ENCODE measurements at regions not wholly inside any gene's neighbourhood (a gene's known extent, or its start where the extent isn't known, plus 50 kb on each side); places are given as distances from the start of the nearest gene placed in this dataset.

DNA sequence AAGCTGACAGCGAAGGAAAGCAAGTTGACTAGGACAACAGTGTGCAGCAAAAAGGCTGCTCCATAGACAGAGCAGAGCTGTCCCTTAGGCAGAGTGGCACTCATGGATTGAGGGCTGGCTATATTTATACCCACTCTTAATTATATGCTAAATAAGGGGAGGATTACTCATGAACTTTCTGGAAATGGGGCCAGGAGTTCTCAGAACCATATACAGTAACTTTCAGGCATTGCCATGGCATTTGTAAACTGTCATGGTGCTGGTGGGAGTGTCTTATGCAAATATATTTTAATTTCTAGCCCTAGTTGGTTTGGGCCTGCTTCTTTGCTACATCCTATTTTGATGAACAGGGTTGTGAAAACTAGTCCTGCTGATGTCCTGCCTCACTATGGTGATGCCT lies 279.5 kb upstream of the MGAT5 start:
- TF ChIP-seq, protein P1, sequence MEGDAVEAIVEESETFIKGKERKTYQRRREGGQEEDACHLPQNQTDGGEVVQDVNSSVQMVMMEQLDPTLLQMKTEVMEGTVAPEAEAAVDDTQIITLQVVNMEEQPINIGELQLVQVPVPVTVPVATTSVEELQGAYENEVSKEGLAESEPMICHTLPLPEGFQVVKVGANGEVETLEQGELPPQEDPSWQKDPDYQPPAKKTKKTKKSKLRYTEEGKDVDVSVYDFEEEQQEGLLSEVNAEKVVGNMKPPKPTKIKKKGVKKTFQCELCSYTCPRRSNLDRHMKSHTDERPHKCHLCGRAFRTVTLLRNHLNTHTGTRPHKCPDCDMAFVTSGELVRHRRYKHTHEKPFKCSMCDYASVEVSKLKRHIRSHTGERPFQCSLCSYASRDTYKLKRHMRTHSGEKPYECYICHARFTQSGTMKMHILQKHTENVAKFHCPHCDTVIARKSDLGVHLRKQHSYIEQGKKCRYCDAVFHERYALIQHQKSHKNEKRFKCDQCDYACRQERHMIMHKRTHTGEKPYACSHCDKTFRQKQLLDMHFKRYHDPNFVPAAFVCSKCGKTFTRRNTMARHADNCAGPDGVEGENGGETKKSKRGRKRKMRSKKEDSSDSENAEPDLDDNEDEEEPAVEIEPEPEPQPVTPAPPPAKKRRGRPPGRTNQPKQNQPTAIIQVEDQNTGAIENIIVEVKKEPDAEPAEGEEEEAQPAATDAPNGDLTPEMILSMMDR (IDR thresholded peaks at IDR 0.05; ENCODE audit: poor library complexity, severe bottlenecking): no peak
- TF ChIP-seq, protein P2, sequence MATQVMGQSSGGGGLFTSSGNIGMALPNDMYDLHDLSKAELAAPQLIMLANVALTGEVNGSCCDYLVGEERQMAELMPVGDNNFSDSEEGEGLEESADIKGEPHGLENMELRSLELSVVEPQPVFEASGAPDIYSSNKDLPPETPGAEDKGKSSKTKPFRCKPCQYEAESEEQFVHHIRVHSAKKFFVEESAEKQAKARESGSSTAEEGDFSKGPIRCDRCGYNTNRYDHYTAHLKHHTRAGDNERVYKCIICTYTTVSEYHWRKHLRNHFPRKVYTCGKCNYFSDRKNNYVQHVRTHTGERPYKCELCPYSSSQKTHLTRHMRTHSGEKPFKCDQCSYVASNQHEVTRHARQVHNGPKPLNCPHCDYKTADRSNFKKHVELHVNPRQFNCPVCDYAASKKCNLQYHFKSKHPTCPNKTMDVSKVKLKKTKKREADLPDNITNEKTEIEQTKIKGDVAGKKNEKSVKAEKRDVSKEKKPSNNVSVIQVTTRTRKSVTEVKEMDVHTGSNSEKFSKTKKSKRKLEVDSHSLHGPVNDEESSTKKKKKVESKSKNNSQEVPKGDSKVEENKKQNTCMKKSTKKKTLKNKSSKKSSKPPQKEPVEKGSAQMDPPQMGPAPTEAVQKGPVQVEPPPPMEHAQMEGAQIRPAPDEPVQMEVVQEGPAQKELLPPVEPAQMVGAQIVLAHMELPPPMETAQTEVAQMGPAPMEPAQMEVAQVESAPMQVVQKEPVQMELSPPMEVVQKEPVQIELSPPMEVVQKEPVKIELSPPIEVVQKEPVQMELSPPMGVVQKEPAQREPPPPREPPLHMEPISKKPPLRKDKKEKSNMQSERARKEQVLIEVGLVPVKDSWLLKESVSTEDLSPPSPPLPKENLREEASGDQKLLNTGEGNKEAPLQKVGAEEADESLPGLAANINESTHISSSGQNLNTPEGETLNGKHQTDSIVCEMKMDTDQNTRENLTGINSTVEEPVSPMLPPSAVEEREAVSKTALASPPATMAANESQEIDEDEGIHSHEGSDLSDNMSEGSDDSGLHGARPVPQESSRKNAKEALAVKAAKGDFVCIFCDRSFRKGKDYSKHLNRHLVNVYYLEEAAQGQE (IDR thresholded peaks at IDR 0.05; ENCODE audit: borderline replicate concordance): no peak
- no peak for TF ChIP-seq EZH2 (IDR thresholded peaks at IDR 0.05; ENCODE audit: borderline replicate concordance, insufficient read depth, low read length, poor library complexity, severe bottlenecking)
- no peak for TF ChIP-seq TAF1 (IDR thresholded peaks at IDR 0.05; ENCODE audit: low read depth)
- TF ChIP-seq EP300 (conservative IDR thresholded peaks at IDR 0.05; ENCODE audit: poor library complexity, severe bottlenecking): no peak
